ENCODE measurements at regions not wholly inside any gene's neighbourhood (a gene's known extent, or its start where the extent isn't known, plus 50 kb on each side); places are given as distances from the start of the nearest gene placed in this dataset.
"Not testable (repeated sequence)": the region's sequence is repeated elsewhere in the genome, so short reads cannot be mapped to it uniquely, and the experiment has no call there.

- no peak for TF ChIP-seq CTCF (conservative IDR thresholded peaks at IDR 0.05; ENCODE audit: low read depth, low read length)
- DNase-seq (ENCODE audit: low read depth) = no peak
- no peak overlapping the region for H3K4me3 ChIP-seq (ENCODE audit: low read depth, low read length)
Measured at GRCh38 chr2:128416806-128417205, 98.1 kb upstream of the HS6ST1 start.

DNA sequence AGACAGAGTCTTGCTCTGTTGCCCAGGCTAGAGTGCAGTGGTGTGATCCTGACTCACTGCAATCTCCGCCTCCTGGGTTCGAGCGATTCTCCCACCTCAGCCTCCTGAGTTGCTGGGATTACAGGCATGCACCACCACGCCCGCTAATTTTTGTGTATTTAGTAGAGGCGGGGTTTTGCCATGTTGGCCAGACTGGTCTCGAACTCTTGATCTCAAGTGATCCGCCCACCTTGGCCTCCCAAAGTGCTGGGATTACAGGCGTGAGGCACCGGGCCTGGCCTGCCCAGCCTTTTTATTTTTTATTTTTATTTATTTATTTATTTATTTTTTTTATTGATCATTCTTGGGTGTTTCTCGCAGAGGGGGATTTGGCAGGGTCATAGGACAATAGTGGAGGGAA is 98.6 kb upstream of the HS6ST1 start:
- DNase-seq (ENCODE audit: low read depth); H3K4me3 ChIP-seq (ENCODE audit: low read depth, low read length): not testable (repeated sequence)

- no peak for DNase-seq (ENCODE audit: low read depth)
- no peak for TF ChIP-seq CTCF (conservative IDR thresholded peaks at IDR 0.05; ENCODE audit: low read depth, low read length)
- no peak overlapping the region for H3K4me3 ChIP-seq (ENCODE audit: low read depth, low read length)
Measured at GRCh38 chr2:128420131-128420530, 101.5 kb upstream of the HS6ST1 start.

GRCh38 chr2:128420776-128421175 is 102.1 kb upstream of the HS6ST1 start:
- no peak for DNase-seq (ENCODE audit: low read depth)
- TF ChIP-seq CTCF (conservative IDR thresholded peaks at IDR 0.05; ENCODE audit: low read depth, low read length) = no peak
- H3K4me3 ChIP-seq (ENCODE audit: low read depth, low read length) = no peak overlapping the region

- H3K4me3 ChIP-seq (ENCODE audit: low read depth, low read length) = no peak overlapping the region
- no peak for DNase-seq (ENCODE audit: low read depth)
- no peak for TF ChIP-seq CTCF (conservative IDR thresholded peaks at IDR 0.05; ENCODE audit: low read depth, low read length)
Measured at GRCh38 chr2:128421286-128421685, 102.6 kb upstream of the HS6ST1 start.

DNA sequence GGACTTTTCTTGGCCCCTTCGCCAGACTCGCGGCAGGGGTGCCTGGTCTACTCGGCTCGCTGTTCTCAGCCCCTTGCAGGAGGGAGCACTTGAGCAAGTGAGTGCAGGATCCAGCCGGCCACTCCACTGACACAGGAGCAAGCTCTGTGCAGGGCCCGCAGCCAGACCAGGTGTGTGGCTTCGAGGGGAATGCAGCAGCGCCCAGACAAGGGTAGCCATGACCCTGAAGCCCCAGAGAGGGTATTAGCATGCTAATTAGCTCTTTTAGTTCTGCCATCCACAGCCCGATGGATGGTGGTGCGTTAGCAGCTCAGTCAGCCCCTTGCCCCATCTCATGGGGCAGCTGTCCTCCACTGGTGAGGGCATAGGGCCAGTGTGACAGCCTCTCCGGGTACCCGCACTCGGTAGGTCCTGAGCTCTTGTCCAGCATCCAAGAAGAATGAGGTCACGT is 103.2 kb upstream of the HS6ST1 start:
- DNase-seq (ENCODE audit: low read depth) = no peak
- no peak for TF ChIP-seq CTCF (conservative IDR thresholded peaks at IDR 0.05; ENCODE audit: low read depth, low read length)
- H3K4me3 ChIP-seq (ENCODE audit: low read depth, low read length) = no peak overlapping the region

GRCh38 chr2:128422571-128422970 is 103.9 kb upstream of the HS6ST1 start:
- no peak for TF ChIP-seq CTCF (conservative IDR thresholded peaks at IDR 0.05; ENCODE audit: low read depth, low read length)
- DNase-seq (ENCODE audit: low read depth) = peak; percentile 74
- H3K4me3 ChIP-seq (ENCODE audit: low read depth, low read length) = no peak overlapping the region

- no peak for TF ChIP-seq CTCF (conservative IDR thresholded peaks at IDR 0.05; ENCODE audit: low read depth, low read length)
- H3K4me3 ChIP-seq (ENCODE audit: low read depth, low read length) = no peak overlapping the region
- DNase-seq (ENCODE audit: low read depth) = no peak
Measured at GRCh38 chr2:128423788-128424165, 105.1 kb upstream of the HS6ST1 start.

Data from choroid plexus epithelial cell (primary cell).